Adrenal gland (tissue), 5 donors: ENCODE measurements at regions not wholly inside any gene's neighbourhood (a gene's known extent, or its start where the extent isn't known, plus 50 kb on each side); places are given as distances from the start of the nearest gene placed in this dataset.

Source experiments
- POLR2A ChIP-seq, 2 donors: fragments of 450-650 bp; IDR thresholded peaks; one replicate each; pipeline ENCODE4 v1.6.1; 2017; ENCODE audit warnings: antibody characterized with exemption in 2 of 2, mild to moderate bottlenecking in 2 of 2, moderate library complexity in 1 of 2
- TF ChIP-seq, protein P1 (sequence below), 6 experiments: fragments of 450-650 bp in 4 of 6; fragments of 200-600 bp in 2 of 6; sonication (generic) in 1 of 6; IDR thresholded peaks; 1 replicate in 5 of 6; 2 replicates in 1 of 6; pipeline versions ENCODE4 v1.5.1 to v1.8.0; 2016 to 2021; ENCODE audit warnings: antibody characterized with exemption in 6 of 6, mild to moderate bottlenecking in 2 of 6, moderate library complexity in 1 of 6
- donor health status: DM: no; HTN: no; CAD: no.

DNA sequence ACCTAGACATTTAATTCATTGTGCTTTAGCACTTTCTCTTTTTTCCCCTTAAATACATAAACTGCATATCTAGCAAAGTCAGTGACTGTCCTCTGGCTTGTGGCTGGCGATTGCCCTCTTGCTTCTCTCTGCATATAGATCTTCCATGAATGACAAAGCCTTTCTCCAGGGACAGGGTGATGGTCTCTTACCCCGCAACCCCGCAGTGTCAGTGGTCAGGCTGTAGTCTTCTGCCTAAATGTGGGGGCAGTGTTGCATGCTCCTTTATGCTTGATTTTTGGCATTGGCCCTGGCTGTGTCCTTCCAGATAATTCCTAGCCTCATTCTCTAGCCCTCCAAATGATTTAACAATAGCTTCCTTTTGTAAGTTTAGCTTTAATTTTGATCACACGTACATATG is 407.8 kb downstream of the GABRB3 start:
- TF ChIP-seq, protein P1, sequence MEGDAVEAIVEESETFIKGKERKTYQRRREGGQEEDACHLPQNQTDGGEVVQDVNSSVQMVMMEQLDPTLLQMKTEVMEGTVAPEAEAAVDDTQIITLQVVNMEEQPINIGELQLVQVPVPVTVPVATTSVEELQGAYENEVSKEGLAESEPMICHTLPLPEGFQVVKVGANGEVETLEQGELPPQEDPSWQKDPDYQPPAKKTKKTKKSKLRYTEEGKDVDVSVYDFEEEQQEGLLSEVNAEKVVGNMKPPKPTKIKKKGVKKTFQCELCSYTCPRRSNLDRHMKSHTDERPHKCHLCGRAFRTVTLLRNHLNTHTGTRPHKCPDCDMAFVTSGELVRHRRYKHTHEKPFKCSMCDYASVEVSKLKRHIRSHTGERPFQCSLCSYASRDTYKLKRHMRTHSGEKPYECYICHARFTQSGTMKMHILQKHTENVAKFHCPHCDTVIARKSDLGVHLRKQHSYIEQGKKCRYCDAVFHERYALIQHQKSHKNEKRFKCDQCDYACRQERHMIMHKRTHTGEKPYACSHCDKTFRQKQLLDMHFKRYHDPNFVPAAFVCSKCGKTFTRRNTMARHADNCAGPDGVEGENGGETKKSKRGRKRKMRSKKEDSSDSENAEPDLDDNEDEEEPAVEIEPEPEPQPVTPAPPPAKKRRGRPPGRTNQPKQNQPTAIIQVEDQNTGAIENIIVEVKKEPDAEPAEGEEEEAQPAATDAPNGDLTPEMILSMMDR (IDR thresholded peaks at IDR 0.05), result no peak
- TF ChIP-seq POLR2A (IDR thresholded peaks at IDR 0.05), result no peak
